ENCODE measurements at regions not wholly inside any gene's neighbourhood (a gene's known extent, or its start where the extent isn't known, plus 50 kb on each side); places are given as distances from the start of the nearest gene placed in this dataset.

DNA sequence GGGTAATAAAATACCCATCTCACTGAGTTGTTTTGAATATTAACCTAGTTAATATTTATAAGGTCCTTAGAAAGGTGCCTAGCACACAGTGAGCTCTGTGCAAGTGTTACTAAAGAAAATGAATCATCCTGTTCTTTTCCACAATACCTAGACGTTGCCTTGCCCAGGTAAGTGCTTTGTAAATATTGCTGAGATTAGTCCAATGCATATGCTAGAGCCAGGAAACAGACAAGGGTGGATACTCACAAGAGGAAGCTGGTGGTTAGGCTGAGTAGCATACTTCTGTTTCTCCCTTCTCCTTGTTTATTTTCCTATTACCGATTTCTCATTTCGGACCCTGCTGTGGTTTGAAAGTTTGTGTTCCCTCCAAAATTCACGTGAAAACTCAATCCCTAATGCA lies 58.1 kb upstream of the BARX2 start:
- peak; percentile 89 for DNase-seq (ENCODE audit: low read depth)
- no peak overlapping the region for H3K4me3 ChIP-seq (ENCODE audit: low read length)
- TF ChIP-seq, protein P1, sequence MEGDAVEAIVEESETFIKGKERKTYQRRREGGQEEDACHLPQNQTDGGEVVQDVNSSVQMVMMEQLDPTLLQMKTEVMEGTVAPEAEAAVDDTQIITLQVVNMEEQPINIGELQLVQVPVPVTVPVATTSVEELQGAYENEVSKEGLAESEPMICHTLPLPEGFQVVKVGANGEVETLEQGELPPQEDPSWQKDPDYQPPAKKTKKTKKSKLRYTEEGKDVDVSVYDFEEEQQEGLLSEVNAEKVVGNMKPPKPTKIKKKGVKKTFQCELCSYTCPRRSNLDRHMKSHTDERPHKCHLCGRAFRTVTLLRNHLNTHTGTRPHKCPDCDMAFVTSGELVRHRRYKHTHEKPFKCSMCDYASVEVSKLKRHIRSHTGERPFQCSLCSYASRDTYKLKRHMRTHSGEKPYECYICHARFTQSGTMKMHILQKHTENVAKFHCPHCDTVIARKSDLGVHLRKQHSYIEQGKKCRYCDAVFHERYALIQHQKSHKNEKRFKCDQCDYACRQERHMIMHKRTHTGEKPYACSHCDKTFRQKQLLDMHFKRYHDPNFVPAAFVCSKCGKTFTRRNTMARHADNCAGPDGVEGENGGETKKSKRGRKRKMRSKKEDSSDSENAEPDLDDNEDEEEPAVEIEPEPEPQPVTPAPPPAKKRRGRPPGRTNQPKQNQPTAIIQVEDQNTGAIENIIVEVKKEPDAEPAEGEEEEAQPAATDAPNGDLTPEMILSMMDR (IDR thresholded peaks at IDR 0.05; ENCODE audit: insufficient read depth, low read depth, low read length, missing control alignments), result no peak

DNA sequence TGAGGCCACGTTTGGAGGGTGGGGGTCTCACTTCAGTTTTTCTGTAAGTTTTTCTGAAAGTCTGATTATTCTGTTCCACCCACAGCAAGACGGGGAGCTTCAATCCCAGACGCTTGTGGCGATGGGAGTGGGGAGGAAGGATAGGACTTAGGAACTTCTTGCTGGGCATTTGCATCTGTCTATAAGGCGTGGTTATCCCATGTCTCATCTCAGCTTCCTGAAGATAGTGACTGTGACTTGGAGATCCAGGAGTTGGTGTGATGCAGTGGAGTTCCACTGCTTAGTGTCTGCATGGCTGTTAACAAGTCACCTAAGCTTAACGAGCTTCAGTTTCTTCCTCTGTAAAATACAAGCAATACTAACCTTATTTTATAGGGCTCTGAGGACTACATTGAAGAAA lies 58.9 kb upstream of the BARX2 start:
- DNase-seq (ENCODE audit: low read depth), result no peak
- TF ChIP-seq, protein P1 (IDR thresholded peaks at IDR 0.05; ENCODE audit: insufficient read depth, low read depth, low read length, missing control alignments), result no peak
- H3K4me3 ChIP-seq (ENCODE audit: low read length), result no peak overlapping the region

GRCh38 chr11:129315781-129316579 lies 59.7 kb upstream of the BARX2 start:
- TF ChIP-seq, protein P1 (IDR thresholded peaks at IDR 0.05; ENCODE audit: insufficient read depth, low read depth, low read length, missing control alignments), result no peak
- DNase-seq (ENCODE audit: low read depth), result peak; percentile 82
- no peak overlapping the region for H3K4me3 ChIP-seq (ENCODE audit: low read length)

DNA sequence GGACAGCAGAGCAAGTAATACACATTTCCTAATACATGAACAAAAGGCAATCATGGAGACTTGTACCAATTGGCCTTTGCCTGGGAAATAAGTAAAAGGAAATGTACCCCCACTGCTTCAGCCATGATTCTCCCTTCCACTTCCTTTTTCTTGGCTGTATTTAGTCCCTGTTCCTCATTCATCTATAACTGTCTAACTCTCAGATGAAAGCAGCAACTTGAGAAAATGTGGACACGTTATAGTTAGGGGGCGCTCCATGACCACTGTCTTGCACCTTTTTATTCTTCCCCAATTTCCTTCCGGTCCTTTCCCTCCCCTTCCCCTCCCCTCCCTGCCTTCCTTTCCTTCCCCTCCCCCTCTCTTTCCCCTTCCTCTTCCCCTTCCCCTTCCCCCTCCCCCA lies 61.3 kb upstream of the BARX2 start:
- TF ChIP-seq, protein P1 (IDR thresholded peaks at IDR 0.05; ENCODE audit: insufficient read depth, low read depth, low read length, missing control alignments), result no peak
- H3K4me3 ChIP-seq (ENCODE audit: low read length), result no peak overlapping the region
- no peak for DNase-seq (ENCODE audit: low read depth)

DNA sequence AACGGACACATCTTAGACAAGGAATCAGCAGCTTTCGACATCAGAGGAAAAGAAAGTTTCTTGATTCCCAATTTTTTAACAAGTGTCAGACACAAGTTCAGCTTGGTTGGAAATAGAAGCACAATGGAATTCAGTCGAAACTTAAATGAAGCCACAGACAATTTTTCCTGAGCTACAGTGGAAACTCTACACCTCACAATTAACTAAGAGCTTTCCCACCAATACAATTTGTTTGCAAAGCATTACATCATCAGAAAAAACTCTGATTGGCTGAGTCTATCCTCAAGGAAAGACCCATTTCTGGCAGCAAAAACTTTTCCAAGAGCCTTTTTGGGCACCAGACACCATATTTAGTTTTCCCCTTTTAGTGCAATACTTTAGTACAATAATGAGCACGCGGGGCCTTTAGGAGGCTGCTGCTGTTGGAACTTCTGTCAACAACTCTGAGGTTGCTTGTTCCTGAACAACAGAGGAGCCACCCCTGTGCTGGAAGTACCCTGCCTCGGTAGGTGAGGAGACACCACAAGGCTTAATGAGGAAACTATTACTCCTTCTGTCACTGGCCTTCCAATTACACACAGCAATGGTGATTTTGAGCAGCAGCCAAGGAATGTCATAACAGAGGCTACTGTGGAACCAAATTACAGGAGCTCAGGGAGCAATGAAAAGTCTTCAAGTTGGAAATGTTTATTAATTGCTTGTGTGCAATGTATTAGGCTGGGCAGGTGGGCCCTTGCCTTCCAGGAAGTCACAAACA lies 61.9 kb upstream of the BARX2 start:
- TF ChIP-seq, protein P1 (IDR thresholded peaks at IDR 0.05; ENCODE audit: insufficient read depth, low read depth, low read length, missing control alignments), result no peak
- DNase-seq (ENCODE audit: low read depth), result no peak
- H3K4me3 ChIP-seq (ENCODE audit: low read length), result no peak overlapping the region

DNA sequence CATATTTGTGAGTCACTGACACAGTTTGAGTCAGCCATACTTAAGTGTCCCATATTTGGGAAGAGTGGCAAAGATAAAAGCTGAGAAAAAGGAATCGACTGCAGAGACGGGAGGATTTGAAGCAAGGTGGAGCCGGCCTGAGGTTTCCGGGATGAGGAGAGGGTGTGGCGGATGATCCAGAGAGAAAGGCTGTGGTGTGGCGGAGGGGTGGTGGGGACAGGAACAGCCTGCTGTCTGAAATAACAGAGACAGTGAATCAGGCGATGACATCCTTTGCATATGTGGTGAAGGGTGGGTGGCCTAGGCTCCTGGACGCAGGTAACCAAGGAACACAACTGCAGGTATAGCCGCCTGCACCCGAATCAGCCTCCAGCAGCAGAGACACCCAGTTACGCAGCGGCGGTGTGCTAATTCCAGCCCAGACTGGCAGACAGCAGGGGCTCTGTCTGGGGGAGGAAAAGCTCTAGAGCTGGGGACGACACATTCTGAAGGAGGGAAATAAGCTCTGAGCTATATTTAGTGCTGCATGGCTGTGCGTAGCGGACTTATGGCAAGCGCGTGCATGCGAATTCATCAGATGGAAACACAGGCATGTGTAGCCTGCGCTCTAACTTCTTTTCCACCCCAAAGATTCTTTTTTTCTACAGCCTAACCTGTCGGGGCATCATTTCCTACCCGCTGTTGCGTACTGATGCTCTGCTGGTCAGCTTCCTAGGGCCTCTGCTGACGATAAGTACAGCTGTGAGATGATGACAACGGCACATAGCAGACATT lies 62.7 kb upstream of the BARX2 start:
- TF ChIP-seq, protein P1 (IDR thresholded peaks at IDR 0.05; ENCODE audit: insufficient read depth, low read depth, low read length, missing control alignments), result no peak
- no peak overlapping the region for H3K4me3 ChIP-seq (ENCODE audit: low read length)
- DNase-seq (ENCODE audit: low read depth), result no peak
